GM21723 (cell line): ENCODE measurements at regions not wholly inside any gene's neighbourhood (a gene's known extent, or its start where the extent isn't known, plus 50 kb on each side); places are given as distances from the start of the nearest gene placed in this dataset.
A peak's percentile ranks its signal among the peaks of the same experiment; 100 is the strongest.

ENCODE experiments used
- ATAC-seq: cut with Tn5 transposase; IDR thresholded peaks from one replicate; pipeline ENCODE4 v1.9.1; 2021; ENCODE audit warnings: mild to moderate bottlenecking, moderate library complexity; ENCODE audit not compliant: unreplicated experiment

DNA sequence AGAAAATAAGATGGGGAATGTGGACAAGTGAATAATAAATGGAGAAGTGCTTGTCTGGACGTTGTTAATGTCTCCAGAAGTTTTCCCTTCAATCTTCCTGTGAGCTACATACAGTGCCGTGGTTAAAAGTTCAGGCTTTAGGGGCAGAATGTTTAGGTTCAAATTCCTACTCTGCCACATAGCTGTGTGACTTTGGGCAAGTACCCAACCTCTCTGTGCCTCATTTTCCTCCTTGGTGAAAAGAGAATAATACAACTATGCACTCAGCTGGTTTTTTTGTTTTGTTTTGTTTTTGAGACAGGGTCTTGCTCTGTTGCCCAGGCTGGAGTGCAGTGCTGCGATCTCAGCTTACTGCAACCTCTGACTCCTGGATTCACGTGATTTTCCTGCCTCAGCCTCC is 143.5 kb downstream of the CHIC2 start:
- no peak for ATAC-seq

GRCh38 chr4:53920116-53920515 is 144.3 kb downstream of the CHIC2 start:
- no peak for ATAC-seq

DNA sequence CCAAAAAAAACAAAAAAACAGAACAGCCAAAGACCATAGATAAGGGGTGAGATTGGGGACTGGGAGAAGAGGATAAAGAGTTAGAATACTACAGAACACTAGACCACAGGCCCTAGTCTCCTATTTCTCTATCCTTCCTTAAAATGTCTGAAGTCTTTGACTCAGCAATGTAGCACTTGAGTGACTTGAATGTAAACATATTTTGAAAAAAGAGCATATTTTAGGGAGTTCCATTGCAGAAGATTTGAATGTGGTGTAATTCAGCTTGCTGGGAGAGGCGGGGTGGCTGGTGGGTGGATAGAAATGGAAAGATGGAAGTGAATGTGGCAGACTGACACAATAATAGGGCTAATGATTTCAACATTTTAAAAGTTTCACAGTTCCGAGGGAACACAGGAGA is 144.9 kb downstream of the CHIC2 start:
- ATAC-seq: no peak

DNA sequence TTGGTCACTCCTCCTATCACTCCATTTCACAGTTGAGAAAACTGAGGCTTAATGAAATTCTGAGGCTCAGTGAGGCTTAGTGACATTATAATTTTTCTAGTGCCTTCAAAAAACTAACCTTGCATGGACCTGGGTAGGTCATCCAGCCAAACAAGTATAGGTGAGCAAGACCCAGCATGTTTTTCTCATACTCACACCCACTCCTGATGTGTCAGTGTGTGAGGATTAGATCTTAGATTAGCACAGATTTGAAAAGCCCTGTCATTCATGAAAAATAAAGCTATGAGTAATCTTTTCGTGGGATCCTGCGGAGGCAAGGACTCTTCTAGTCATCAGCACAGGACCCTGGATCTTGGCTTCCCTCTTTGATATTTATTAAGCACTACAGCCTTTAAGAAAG is 146.7 kb downstream of the CHIC2 start:
- ATAC-seq: no peak

DNA sequence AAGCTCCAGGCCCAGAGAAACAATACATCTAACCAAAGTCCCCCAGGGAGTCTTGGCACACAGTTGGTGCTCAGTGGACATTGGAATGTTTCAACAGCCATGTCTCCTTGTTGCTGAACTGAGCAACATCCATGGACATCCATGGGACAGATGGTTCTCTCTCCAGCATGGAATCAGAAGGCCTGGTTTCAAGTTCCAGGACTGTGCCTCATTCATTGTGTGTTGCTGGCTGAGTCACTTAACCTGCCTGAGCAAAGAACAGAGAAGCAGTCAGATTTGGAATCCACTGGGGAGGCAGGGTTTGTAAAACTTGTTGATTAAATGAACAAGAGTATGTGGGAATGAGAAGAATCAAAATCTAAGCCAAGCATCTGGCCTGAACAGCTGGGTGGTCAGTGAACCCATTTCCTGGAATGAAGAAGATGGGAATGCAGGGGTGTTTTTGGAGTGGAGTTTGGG is 147.9 kb downstream of the CHIC2 start:
- no peak for ATAC-seq

- no peak for ATAC-seq
Observed at GRCh38 chr4:53914313-53915016, 149.9 kb downstream of the CHIC2 start.

- no peak for ATAC-seq
Observed at GRCh38 chr4:53913771-53914170, 150.6 kb downstream of the CHIC2 start.

DNA sequence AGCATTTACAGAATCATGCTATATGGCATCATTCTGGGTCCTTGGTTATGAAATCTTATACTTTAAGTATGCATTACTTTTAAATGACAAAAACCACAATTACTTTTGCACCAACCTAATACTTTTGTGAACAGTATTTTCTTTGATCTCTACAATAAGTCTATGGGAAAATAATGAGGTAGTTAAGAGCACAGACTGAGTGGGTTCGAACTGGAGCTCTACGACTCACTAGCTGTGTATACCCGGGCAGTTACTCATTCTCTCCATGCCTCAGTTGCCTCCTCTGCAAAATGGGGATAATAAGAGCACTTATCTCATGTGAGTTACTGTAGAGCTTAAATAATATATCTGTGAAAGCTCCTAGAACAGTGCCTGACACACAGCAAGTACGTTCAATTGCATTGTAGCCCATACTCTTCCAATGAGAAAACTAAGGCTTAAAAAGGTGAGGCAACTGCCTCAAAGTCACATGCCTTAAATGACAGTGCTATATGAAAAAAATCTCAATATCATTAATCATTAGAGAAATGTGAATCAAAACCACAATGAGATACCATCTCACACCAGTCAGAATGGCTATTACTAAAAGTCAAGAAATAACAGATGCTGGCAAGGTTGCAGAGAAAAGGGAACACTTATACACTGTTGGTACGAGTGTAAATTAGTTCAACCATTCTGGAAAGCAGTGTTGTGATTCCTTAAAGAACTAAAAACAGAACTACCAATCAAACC is 151.5 kb downstream of the CHIC2 start:
- no peak for ATAC-seq

DNA sequence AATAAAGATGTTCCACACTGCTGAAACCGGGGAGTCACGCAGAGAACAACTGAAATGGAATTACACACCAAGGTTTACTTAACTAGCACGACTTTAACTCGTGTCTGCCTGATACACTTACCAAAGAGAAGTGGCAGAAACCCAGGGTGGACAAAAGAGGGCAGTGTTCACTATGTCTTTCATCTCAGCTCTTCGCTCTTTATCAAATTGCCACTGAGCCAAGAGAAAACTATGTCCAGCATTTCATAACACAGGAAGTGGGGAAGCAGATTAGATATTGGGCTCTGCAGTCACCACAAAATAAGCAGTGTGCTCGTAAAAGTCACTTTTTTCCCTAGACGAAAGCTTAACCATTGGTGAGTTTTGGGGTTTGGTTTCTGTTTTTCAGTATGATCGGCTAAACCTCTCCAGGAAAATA is 155.7 kb downstream of the CHIC2 start:
- peak; percentile 68 for ATAC-seq

DNA sequence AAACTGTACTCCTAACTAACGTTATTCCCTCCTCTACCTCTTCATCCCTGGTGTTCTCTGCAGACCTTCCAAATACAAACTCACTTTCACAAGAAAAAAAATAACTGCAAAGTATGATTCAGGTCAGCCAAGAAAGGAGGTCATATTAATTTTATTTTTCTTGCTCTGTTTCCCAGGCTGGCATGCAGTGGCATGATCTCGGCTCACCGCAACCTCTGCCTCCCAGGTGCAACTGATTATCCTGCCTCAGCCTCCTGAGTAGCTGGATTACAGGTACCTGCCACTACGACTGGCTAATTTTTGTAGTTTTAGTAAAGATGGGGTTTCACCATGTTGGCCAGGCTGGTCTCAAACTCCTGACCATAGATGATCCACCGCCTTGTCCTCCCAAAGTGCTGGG is 156.6 kb downstream of the CHIC2 start:
- ATAC-seq: no peak

DNA sequence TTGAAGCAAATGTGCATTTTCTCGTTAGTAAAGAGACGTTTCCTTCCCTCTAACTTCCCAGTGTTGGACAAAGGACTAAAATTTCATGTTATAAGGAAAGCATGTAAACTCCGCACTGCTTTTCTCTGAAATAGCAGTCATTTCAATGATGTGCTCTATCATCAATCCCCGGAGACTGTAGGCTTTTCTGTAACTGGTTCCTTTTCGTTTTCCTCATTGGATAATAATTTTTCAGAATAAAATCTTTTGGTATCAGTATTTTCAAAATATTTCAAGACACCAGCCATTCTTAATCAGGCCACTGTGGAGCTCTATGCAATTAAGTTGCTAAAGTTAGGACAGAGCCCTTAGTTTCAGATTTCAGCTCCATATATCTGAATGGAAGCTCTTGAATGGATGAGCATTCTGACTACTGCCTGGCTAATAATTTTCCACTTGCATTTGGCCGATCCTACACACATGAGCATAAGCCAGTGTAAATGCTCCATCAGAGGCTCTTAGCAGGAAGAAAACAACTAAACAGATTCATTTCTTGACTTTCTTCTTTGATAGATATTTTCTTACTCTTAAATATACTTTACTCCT is 157.7 kb downstream of the CHIC2 start:
- no peak for ATAC-seq

GRCh38 chr4:53905941-53906377 is 158.4 kb downstream of the CHIC2 start:
- ATAC-seq: no peak

DNA sequence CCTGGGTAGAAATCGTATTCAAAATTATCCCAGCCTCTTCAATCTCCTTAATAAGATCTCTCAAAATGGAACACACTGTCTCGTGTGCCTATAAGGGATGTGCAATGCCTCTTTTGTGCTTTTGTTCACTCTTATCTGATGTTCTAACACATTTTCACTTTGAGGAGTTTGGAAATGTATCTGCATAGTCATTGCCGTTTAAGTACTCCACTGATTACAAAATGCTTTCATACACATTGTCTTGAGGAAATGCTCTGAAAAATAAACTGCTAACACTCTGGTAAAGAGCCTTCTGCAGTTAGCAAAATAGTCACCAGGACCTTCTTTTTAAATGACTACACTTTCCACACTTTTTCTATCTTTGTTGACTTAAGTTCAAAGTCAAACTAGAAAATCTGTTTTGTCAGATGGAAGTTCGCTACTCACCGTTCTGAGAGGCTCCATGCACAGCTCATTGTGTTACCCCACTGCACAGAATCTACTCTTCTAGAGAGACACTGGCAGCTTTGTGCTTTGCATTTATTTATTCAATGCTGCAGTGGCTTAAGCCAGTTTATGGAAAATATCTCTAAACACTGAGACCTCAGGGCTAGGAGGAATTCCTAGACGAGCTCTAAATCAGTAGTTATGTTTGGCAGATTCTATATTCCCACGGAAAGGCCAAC is 159.0 kb downstream of the CHIC2 start:
- ATAC-seq: no peak

GRCh38 chr4:53902786-53903185 is 161.6 kb downstream of the CHIC2 start:
- ATAC-seq: no peak

GRCh38 chr4:53900271-53900649 is 164.1 kb downstream of the CHIC2 start:
- no peak for ATAC-seq

GRCh38 chr4:53899586-53900270 is 164.7 kb downstream of the CHIC2 start:
- no peak for ATAC-seq

GRCh38 chr4:53895137-53895536 is 169.3 kb downstream of the CHIC2 start:
- no peak for ATAC-seq

DNA sequence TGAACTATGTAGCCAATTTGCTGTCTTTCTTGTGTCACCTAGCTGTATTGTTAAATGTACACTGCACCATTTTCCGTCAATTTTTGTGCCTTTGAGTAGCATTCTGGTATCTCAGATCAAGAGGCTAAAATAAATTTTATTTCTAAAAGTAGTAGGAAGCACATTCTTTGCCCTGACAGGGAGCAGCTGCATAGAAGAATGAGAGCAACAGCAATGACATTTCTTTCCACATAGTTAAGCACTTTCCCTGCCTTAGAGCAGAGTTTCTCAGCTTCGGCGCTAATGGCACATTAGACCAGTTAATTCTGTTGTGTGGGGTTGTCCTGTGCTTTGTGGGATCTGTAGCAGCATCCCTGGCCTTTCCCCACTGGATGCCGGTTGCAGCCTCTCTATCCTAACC is 173.9 kb downstream of the CHIC2 start:
- ATAC-seq: no peak

DNA sequence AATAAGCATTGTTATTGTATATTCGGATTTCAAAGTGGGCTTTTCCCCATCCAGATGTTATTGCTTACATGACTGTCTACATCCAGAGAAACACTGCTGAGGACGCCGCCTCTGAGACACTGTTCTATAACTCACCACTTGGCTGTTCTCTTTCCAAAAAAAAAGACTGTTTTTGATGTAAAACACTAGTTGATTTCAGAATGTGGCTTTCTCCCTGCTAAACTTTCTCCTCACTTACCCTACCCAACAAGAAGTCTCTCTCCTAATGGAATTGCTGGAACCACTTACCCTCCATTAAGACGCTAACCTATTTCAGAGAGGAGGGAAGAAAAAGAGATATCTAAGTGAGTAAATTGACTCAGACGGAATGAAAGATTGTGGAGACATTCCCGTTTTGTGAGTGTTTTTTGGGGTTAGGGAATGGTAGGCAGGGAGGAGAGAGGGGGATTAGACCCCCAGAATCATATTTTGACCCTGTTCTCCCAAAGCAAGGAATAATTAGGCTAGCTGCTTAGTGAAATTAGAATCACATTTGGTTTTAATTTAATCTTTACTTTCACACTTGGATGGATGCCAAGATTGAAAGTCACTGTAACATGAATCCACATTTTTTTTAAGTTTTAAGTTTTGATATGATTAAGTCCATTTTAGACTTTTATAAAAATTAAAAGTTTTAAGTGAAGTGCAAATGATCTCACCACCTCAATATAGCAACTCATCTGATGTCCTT is 174.9 kb downstream of the CHIC2 start:
- no peak for ATAC-seq

- no peak for ATAC-seq
Observed at GRCh38 chr4:53886090-53886489, 178.3 kb downstream of the CHIC2 start.
